K562 (cell line): ENCODE measurements at regions not wholly inside any gene's neighbourhood (a gene's known extent, or its start where the extent isn't known, plus 50 kb on each side); places are given as distances from the start of the nearest gene placed in this dataset.

Source experiments
- CREBBP ChIP-seq: IDR thresholded peaks from one replicate; pipeline ENCODE4 v1.6.1; 2012; ENCODE audit warnings: low read depth, mild to moderate bottlenecking, control low read depth, inconsistent platforms, low read length
- ELF2 ChIP-seq: fragments of 250-450 bp; sonication (Bioruptor Pico); IDR thresholded peaks from 2 replicates; pipeline ENCODE4 v1.5.0; 2021; ENCODE audit warnings: mild to moderate bottlenecking
- ETV6 ChIP-seq, 3 experiments: fragments of 150-350 bp in 1 of 3; sonication (generic) in 1 of 3; formaldehyde crosslinking in 1 of 3; IDR thresholded peaks; 2 replicates each; pipeline versions ENCODE4 v1.6.1 to v1.8.0; 2014 to 2022; ENCODE audit warnings: borderline replicate concordance in 2 of 3, low read depth in 2 of 3, antibody characterized with exemption in 1 of 3, low read length in 1 of 3, mild to moderate bottlenecking in 1 of 3, missing genetic modification reagents in 1 of 3
- GABPA ChIP-seq: fragments of 200-800 bp; sonication (Bioruptor generic); conservative IDR thresholded peaks from 2 replicates; pipeline ENCODE4 v1.6.1; 2016; ENCODE audit warnings: low read depth, missing genetic modification characterization, missing compliant biosample characterization
- MECOM ChIP-seq: fragments of 250-450 bp; sonication (Bioruptor Pico); IDR thresholded peaks from 2 replicates; pipeline ENCODE4 v1.8.0; 2022; ENCODE audit warnings: inconsistent platforms
- MYC ChIP-seq, 2 experiments: fragments of 250-450 bp in 1 of 2; sonication (Bioruptor Pico) in 1 of 2; IDR thresholded peaks; 2 replicates each; pipeline versions ENCODE4 v1.5.1 to v1.6.1; 2012 to 2021; ENCODE audit warnings: low read depth in 2 of 2, borderline replicate concordance in 1 of 2, improper control_type of control experiment in 1 of 2, low read length in 1 of 2, mild to moderate bottlenecking in 1 of 2, moderate library complexity in 1 of 2
- RERE ChIP-seq: sonication (generic); formaldehyde crosslinking; IDR thresholded peaks from 2 replicates; pipeline ENCODE4 v1.8.0; 2023; ENCODE audit warnings: missing genetic modification reagents, mild to moderate bottlenecking, borderline replicate concordance
- TCF7 ChIP-seq: sonication (generic); IDR thresholded peaks from 2 replicates; pipeline ENCODE4 v1.6.1; 2016; ENCODE audit warnings: antibody characterized with exemption, borderline replicate concordance
- TSC22D4 ChIP-seq: fragments of 450-650 bp; IDR thresholded peaks from 2 replicates; pipeline ENCODE4 v1.6.1; 2016; ENCODE audit warnings: missing genetic modification characterization, missing biosample characterization, control low read depth
- ZNF140 ChIP-seq: fragments of 250-450 bp; sonication (Bioruptor Pico); IDR thresholded peaks from 2 replicates; pipeline ENCODE4 v1.8.0; 2021; ENCODE audit warnings: moderate library complexity, mild to moderate bottlenecking, inconsistent platforms
- ZNF175 ChIP-seq: fragments of 200-800 bp; sonication (Bioruptor generic); IDR thresholded peaks from 2 replicates; pipeline ENCODE4 v1.6.1; 2016; ENCODE audit warnings: low read depth, mild to moderate bottlenecking, missing genetic modification characterization, missing compliant biosample characterization
- ZNF507 ChIP-seq: conservative IDR thresholded peaks from 2 replicates; pipeline ENCODE4 v1.6.1; 2017; ENCODE audit warnings: missing genetic modification characterization, missing compliant biosample characterization

- TF ChIP-seq RERE (CRISPR knock-in tag) (no peak), ZNF507 (tag) (no peak), MECOM (CRISPR knock-in tag) (no peak), MYC (IDR thresholded peaks at IDR 0.05; ENCODE audit: low read depth, low read length) (no peak), MYC (CRISPR knock-in tag; IDR thresholded peaks at IDR 0.05; ENCODE audit: borderline replicate concordance, low read depth) (no peak), CREBBP (no peak), ZNF175 (CRISPR knock-in tag) (no peak), TSC22D4 (no peak), ETV6 (IDR thresholded peaks at IDR 0.05; ENCODE audit: borderline replicate concordance in 1 of 2, low read depth in 2 of 2, low read length in 1 of 2) (no peak), ETV6 (CRISPR knock-in tag; IDR thresholded peaks at IDR 0.05; ENCODE audit: borderline replicate concordance) (no peak), TCF7 (no peak), ZNF140 (CRISPR knock-in tag) (no peak), ELF2 (CRISPR knock-in tag) (no peak), GABPA (tag) (no peak)
- TF ChIP-seq, all 486 proteins: peak for 0
Observed at GRCh38 chr4:27721193-27721592, 860.6 kb downstream of the STIM2 start (continued).
